HG03196 (cell line): ENCODE measurements at regions not wholly inside any gene's neighbourhood (a gene's known extent, or its start where the extent isn't known, plus 50 kb on each side); places are given as distances from the start of the nearest gene placed in this dataset.

Experiments
- ATAC-seq: cut with Tn5 transposase; IDR thresholded peaks from one replicate; pipeline ENCODE4 v1.9.1; 2021; ENCODE audit not compliant: unreplicated experiment

GRCh38 chr5:67353500-67354450, 157.2 kb upstream of the CD180 start:
- ATAC-seq: no peak

GRCh38 chr5:67350618-67351201, 154.1 kb upstream of the CD180 start:
- ATAC-seq: no peak

- no peak for ATAC-seq
Measured at GRCh38 chr5:67350185-67350584, 153.6 kb upstream of the CD180 start.

- ATAC-seq: no peak
Measured at GRCh38 chr5:67347821-67348220, 151.2 kb upstream of the CD180 start.

GRCh38 chr5:67346611-67347010, 150.0 kb upstream of the CD180 start:
- ATAC-seq: no peak

GRCh38 chr5:67344870-67345269, 148.3 kb upstream of the CD180 start:
- ATAC-seq: no peak

GRCh38 chr5:67343835-67344234, 147.2 kb upstream of the CD180 start:
- ATAC-seq: no peak

- no peak for ATAC-seq
Measured at GRCh38 chr5:67341478-67341877, 144.9 kb upstream of the CD180 start.

- no peak for ATAC-seq
Measured at GRCh38 chr5:67339219-67339767, 142.7 kb upstream of the CD180 start.

- ATAC-seq: no peak
Measured at GRCh38 chr5:67338421-67338820, 141.8 kb upstream of the CD180 start.

- ATAC-seq: no peak
Measured at GRCh38 chr5:67337751-67338150, 141.2 kb upstream of the CD180 start.

- ATAC-seq: no peak
Measured at GRCh38 chr5:67335426-67335825, 138.8 kb upstream of the CD180 start.

GRCh38 chr5:67334373-67334772, 137.8 kb upstream of the CD180 start:
- ATAC-seq: no peak

GRCh38 chr5:67333171-67333570, 136.6 kb upstream of the CD180 start:
- no peak for ATAC-seq

GRCh38 chr5:67331296-67331925, 134.8 kb upstream of the CD180 start:
- ATAC-seq: no peak

GRCh38 chr5:67319935-67320725, 123.5 kb upstream of the CD180 start:
- no peak for ATAC-seq

GRCh38 chr5:67318746-67319145, 122.1 kb upstream of the CD180 start:
- ATAC-seq: no peak

- ATAC-seq: no peak
Measured at GRCh38 chr5:67317603-67318002, 121.0 kb upstream of the CD180 start.

- no peak for ATAC-seq
Measured at GRCh38 chr5:67316695-67317094, 120.1 kb upstream of the CD180 start.

GRCh38 chr5:67315082-67315989, 118.7 kb upstream of the CD180 start:
- no peak for ATAC-seq
